ENCODE measurements at regions not wholly inside any gene's neighbourhood (a gene's known extent, or its start where the extent isn't known, plus 50 kb on each side); places are given as distances from the start of the nearest gene placed in this dataset.

GRCh38 chr7:47132471-47132870 lies 449.4 kb downstream of the TNS3 start:
- no peak overlapping the region for H3K4me3 ChIP-seq
- DNase-seq (ENCODE audit: low spot score), result no peak
- no peak for TF ChIP-seq CTCF (IDR thresholded peaks at IDR 0.05)
- no peak overlapping the region for H3K27ac ChIP-seq

- TF ChIP-seq CTCF (IDR thresholded peaks at IDR 0.05), result no peak
- Histone ChIP-seq H3K4me3 (no peak overlapping the region), H3K27ac (no peak overlapping the region)
- DNase-seq (ENCODE audit: low spot score), result no peak
Observed at GRCh38 chr7:47128700-47129099, 453.2 kb downstream of the TNS3 start.

GRCh38 chr7:47125529-47125928 lies 456.4 kb downstream of the TNS3 start:
- TF ChIP-seq CTCF (IDR thresholded peaks at IDR 0.05), result no peak
- Histone ChIP-seq H3K4me3 (no peak overlapping the region), H3K27ac (no peak overlapping the region)
- no peak for DNase-seq (ENCODE audit: low spot score)

- H3K27ac ChIP-seq, result no peak overlapping the region
- DNase-seq (ENCODE audit: low spot score), result no peak
Observed at GRCh38 chr7:47119261-47119865, 462.5 kb downstream of the TNS3 start.

GRCh38 chr7:47104206-47104549 lies 477.7 kb downstream of the TNS3 start:
- DNase-seq (ENCODE audit: low spot score), result no peak
- no peak for TF ChIP-seq CTCF (IDR thresholded peaks at IDR 0.05)
- no peak overlapping the region for H3K27ac ChIP-seq
- no peak overlapping the region for H3K4me3 ChIP-seq

More at GRCh38 chr7:47119261-47119865, 462.5 kb downstream of the TNS3 start:
- TF ChIP-seq CTCF (IDR thresholded peaks at IDR 0.05), result no peak
- H3K4me3 ChIP-seq, result no peak overlapping the region

GRCh38 chr7:47103498-47104205 lies 478.3 kb downstream of the TNS3 start:
- no peak overlapping the region for H3K4me3 ChIP-seq
- H3K27ac ChIP-seq, result no peak overlapping the region
- no peak for DNase-seq (ENCODE audit: low spot score)
- TF ChIP-seq CTCF (IDR thresholded peaks at IDR 0.05), result no peak

GRCh38 chr7:47102331-47102841 lies 479.5 kb downstream of the TNS3 start:
- DNase-seq (ENCODE audit: low spot score), result no peak
- no peak for TF ChIP-seq CTCF (IDR thresholded peaks at IDR 0.05)
- Histone ChIP-seq H3K27ac (no peak overlapping the region), H3K4me3 (no peak overlapping the region)
